ENCODE measurements at regions not wholly inside any gene's neighbourhood (a gene's known extent, or its start where the extent isn't known, plus 50 kb on each side); places are given as distances from the start of the nearest gene placed in this dataset.

DNA sequence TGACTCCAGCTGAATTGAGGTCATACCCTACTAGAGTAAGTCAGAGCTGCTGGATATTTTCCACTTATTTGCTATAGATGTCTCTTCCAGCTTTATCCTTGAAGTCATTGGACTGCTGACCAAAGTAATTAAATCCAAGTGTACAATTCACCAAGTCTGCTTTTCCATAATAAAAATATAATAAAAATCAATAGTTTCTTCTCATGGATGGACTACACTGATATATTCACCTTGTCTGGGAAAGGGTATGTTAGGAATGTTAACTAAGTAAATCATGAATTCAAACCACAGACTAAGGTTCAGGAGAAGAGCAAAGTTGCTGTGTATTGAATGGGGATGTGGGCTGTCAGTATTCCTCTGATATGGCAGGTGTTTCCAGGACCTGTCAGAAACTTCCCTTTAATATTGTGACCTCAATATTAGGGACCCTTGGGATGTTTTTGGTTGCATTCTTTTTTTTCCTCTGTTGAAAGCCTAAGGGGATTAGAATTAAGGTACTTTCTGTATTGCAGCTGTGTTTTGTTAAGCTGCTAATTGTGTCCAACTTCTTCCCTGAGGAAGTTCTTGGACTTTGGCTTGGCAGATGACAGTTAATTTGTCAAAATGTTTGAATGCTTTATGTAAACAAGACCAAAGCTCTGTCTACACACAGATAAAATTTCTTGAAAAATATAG is 284.0 kb downstream of the ATP23 start:
- Histone ChIP-seq H3K4me1 (no peaks in the 10 kb centered on the region), H3K9me3 (peaks cover 0 to 3% (median 0%) of the 10 kb centered on the region in 8 donors), H3K36me3 (no peaks in the 10 kb centered on the region), H3K4me3 (no peak overlapping the region), H3K27me3 (replicated peaks in 1 of 7) (no peaks in the 10 kb centered on the region), H3K27ac (no peak overlapping the region)
- TF ChIP-seq POLR2AphosphoS5 (IDR thresholded peaks at IDR 0.05) (no peak), POLR2A (IDR thresholded peaks at IDR 0.05) (no peak)
- TF ChIP-seq, protein P1, sequence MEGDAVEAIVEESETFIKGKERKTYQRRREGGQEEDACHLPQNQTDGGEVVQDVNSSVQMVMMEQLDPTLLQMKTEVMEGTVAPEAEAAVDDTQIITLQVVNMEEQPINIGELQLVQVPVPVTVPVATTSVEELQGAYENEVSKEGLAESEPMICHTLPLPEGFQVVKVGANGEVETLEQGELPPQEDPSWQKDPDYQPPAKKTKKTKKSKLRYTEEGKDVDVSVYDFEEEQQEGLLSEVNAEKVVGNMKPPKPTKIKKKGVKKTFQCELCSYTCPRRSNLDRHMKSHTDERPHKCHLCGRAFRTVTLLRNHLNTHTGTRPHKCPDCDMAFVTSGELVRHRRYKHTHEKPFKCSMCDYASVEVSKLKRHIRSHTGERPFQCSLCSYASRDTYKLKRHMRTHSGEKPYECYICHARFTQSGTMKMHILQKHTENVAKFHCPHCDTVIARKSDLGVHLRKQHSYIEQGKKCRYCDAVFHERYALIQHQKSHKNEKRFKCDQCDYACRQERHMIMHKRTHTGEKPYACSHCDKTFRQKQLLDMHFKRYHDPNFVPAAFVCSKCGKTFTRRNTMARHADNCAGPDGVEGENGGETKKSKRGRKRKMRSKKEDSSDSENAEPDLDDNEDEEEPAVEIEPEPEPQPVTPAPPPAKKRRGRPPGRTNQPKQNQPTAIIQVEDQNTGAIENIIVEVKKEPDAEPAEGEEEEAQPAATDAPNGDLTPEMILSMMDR (IDR thresholded peaks at IDR 0.05 in 8 of 11, conservative IDR thresholded peaks at IDR 0.05 in 3 of 11): no peak
- intact Hi-C loops (cut with DNase I; ENCODE audit: low total_unique reads): no loop called here
- no peak for DNase-seq

DNA sequence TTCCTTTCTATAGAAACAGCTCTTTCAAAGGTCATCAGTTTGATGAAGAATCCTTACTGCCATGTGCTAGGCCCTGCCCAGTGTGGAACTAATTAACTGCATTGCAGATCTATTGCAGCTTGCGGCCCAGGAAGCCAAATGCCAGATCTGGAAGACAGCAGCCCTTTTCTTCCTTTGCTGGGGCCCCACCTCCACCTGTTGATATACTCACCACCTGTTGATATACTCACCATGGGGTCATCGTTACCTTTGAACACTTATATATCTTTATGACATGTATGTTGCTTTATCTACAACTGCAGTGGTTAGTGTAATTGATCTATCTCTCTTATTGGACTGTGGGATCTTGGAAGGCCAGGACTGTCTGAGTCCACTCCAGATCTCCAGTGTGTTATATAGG is 292.5 kb downstream of the ATP23 start:
- DNase-seq: no peak
- H3K4me3 ChIP-seq: no peak overlapping the region
- H3K9me3 ChIP-seq: peaks cover 0 to 9% (median 0%) of the 10 kb centered on the region in 8 donors
- intact Hi-C loops (cut with DNase I; ENCODE audit: low total_unique reads): no loop called here
- H3K36me3 ChIP-seq: no peaks in the 10 kb centered on the region
- 86 to 94% (median 91%) methylated on average over 2 of the region's 2 CpGs for WGBS, 5 donors
- no peaks in the 10 kb centered on the region for H3K4me1 ChIP-seq
- H3K27ac ChIP-seq: no peak overlapping the region
- TF ChIP-seq POLR2AphosphoS5 (IDR thresholded peaks at IDR 0.05) (no peak), POLR2A (IDR thresholded peaks at IDR 0.05) (no peak)
- H3K27me3 ChIP-seq (replicated peaks in 1 of 7): no peaks in the 10 kb centered on the region

DNA sequence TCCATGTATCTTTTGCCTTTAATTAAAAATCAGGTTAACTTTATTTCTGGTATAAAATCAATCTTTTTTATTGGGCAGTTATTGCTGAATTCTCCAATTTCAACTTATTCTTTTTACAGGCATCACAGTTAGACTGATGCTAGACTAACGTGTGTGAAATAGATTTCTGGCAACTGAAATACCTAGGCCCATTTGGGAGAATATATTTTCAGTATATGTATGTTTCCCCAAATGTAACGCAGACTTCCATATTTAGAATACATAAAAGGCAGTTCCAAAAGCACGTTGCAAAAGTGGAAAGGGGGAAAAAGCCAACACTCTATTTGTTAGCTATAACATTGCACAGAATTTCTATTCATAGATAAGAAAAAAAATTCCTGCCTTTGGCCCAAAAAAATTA is 297.0 kb downstream of the ATP23 start:
- DNase-seq: no peak
- Histone ChIP-seq H3K36me3 (no peaks in the 10 kb centered on the region), H3K4me3 (no peak overlapping the region), H3K27me3 (replicated peaks in 1 of 7) (no peaks in the 10 kb centered on the region), H3K4me1 (no peaks in the 10 kb centered on the region), H3K27ac (no peak overlapping the region), H3K9me3 (no peaks in the 10 kb centered on the region)
- intact Hi-C loops (cut with DNase I; ENCODE audit: low total_unique reads): no loop called here
- WGBS, 5 donors: 72 to 87% (median 81%) methylated on average over 3 of the region's 3 CpGs
- TF ChIP-seq POLR2AphosphoS5 (IDR thresholded peaks at IDR 0.05) (no peak), POLR2A (IDR thresholded peaks at IDR 0.05) (no peak)
- TF ChIP-seq, protein P1 (IDR thresholded peaks at IDR 0.05 in 8 of 11, conservative IDR thresholded peaks at IDR 0.05 in 3 of 11): no peak

DNA sequence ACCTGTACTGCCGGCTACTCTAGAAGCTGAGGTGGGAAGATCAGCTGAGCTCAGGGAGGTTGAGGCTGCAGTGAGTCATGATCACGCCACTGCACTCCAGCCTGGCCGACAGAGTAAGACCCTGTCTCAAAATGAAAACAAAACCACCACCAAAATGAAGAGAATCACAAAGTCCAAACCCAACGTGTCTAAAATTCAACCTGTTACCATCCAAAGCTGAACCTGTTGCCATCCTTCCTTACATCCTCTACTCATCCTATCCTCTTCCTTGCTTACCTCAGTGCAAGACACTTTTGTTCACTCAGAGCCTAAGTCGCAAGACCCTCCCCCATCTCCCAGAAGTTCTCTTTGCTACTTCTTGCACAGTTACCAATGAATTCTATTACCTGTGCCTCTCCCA is 299.7 kb downstream of the ATP23 start:
- WGBS, 5 donors: 85 to 92% (median 89%) methylated on average over 5 of the region's 5 CpGs
- Histone ChIP-seq H3K27me3 (replicated peaks in 1 of 7) (no peaks in the 10 kb centered on the region), H3K27ac (no peak overlapping the region), H3K4me1 (no peaks in the 10 kb centered on the region), H3K36me3 (no peaks in the 10 kb centered on the region), H3K9me3 (no peaks in the 10 kb centered on the region), H3K4me3 (no peak overlapping the region)
- TF ChIP-seq, protein P1 (IDR thresholded peaks at IDR 0.05 in 8 of 11, conservative IDR thresholded peaks at IDR 0.05 in 3 of 11): no peak
- TF ChIP-seq POLR2A (IDR thresholded peaks at IDR 0.05): no peak
- no peak for TF ChIP-seq POLR2AphosphoS5 (IDR thresholded peaks at IDR 0.05)
- no peak for DNase-seq
- intact Hi-C loops (cut with DNase I; ENCODE audit: low total_unique reads): no loop called here

All from spleen (tissue), 11 donors.